ENCODE measurements at regions not wholly inside any gene's neighbourhood (a gene's known extent, or its start where the extent isn't known, plus 50 kb on each side); places are given as distances from the start of the nearest gene placed in this dataset.
"Not testable (repeated sequence)": the region's sequence is repeated elsewhere in the genome, so short reads cannot be mapped to it uniquely, and the experiment has no call there.

GRCh38 chr18:64419156-64419555 is 270.3 kb upstream of the LINC00305 start:
- intact Hi-C loops (cut with micrococcal nuclease) = loop anchor here (10.0 kb wide), 1 partner anchor 384 kb away; no protein-coding TSS in a partner anchor

- intact Hi-C loops (cut with micrococcal nuclease) = loop anchor here (10.0 kb wide), 1 partner anchor 382 kb away; no protein-coding TSS in a partner anchor
These were observed 268.1 kb upstream of the LINC00305 start for GRCh38 chr18:64416990-64417389.

- intact Hi-C loops (cut with micrococcal nuclease) = loop anchor here (10.0 kb wide), 1 partner anchor 380 kb away; no protein-coding TSS in a partner anchor
These were observed 266.3 kb upstream of the LINC00305 start for GRCh38 chr18:64415218-64415617.

- intact Hi-C loops (cut with micrococcal nuclease) = loop anchor here (10.0 kb wide), 1 partner anchor 376 kb away; no protein-coding TSS in a partner anchor
These were observed 261.8 kb upstream of the LINC00305 start for GRCh38 chr18:64410685-64411084.

GRCh38 chr18:64409511-64409910 is 260.6 kb upstream of the LINC00305 start:
- intact Hi-C loops (cut with micrococcal nuclease) = no loop called here

GRCh38 chr18:64407606-64408005 is 258.7 kb upstream of the LINC00305 start:
- intact Hi-C loops (cut with micrococcal nuclease) = no loop called here

GRCh38 chr18:64405161-64405560 is 256.3 kb upstream of the LINC00305 start:
- intact Hi-C loops (cut with micrococcal nuclease) = no loop called here

GRCh38 chr18:64403784-64404503 is 255.1 kb upstream of the LINC00305 start:
- intact Hi-C loops (cut with micrococcal nuclease) = no loop called here

GRCh38 chr18:64402636-64403035 is 253.7 kb upstream of the LINC00305 start:
- intact Hi-C loops (cut with micrococcal nuclease) = no loop called here

GRCh38 chr18:64401268-64402060 is 252.6 kb upstream of the LINC00305 start:
- intact Hi-C loops (cut with micrococcal nuclease) = no loop called here

- intact Hi-C loops (cut with micrococcal nuclease) = no loop called here
These were observed 250.7 kb upstream of the LINC00305 start for GRCh38 chr18:64399566-64399965.

GRCh38 chr18:64398320-64398719 is 249.4 kb upstream of the LINC00305 start:
- intact Hi-C loops (cut with micrococcal nuclease) = no loop called here

GRCh38 chr18:64392202-64392601 is 243.3 kb upstream of the LINC00305 start:
- intact Hi-C loops (cut with micrococcal nuclease) = no loop called here

- intact Hi-C loops (cut with micrococcal nuclease) = no loop called here
These were observed 235.2 kb upstream of the LINC00305 start for GRCh38 chr18:64384101-64384500.

- intact Hi-C loops (cut with micrococcal nuclease) = no loop called here
These were observed 231.2 kb upstream of the LINC00305 start for GRCh38 chr18:64380117-64380516.

- intact Hi-C loops (cut with micrococcal nuclease) = no loop called here
These were observed 230.8 kb upstream of the LINC00305 start for GRCh38 chr18:64379662-64380061.

- intact Hi-C loops (cut with micrococcal nuclease) = no loop called here
These were observed 228.6 kb upstream of the LINC00305 start for GRCh38 chr18:64377446-64377845.

- intact Hi-C loops (cut with micrococcal nuclease) = no loop called here
These were observed 224.0 kb upstream of the LINC00305 start for GRCh38 chr18:64372850-64373249.

GRCh38 chr18:64369830-64370440 is 221.0 kb upstream of the LINC00305 start:
- intact Hi-C loops (cut with micrococcal nuclease) = not testable (repeated sequence)

GRCh38 chr18:64365106-64365505 is 216.2 kb upstream of the LINC00305 start:
- intact Hi-C loops (cut with micrococcal nuclease) = no loop called here

- intact Hi-C loops (cut with micrococcal nuclease) = no loop called here
These were observed 188.8 kb upstream of the LINC00305 start for GRCh38 chr18:64337673-64338072.

GRCh38 chr18:64337018-64337417 is 188.1 kb upstream of the LINC00305 start:
- intact Hi-C loops (cut with micrococcal nuclease) = no loop called here

Data from T-helper 2 cell treated with Interferon-gamma antibody and Interleukin-4, amounts not matched to agents 100 ng/mL and 5 ng/mL, for 36 hours (primary cell).